Kidney (tissue), 13 donors: ENCODE measurements at regions not wholly inside any gene's neighbourhood (a gene's known extent, or its start where the extent isn't known, plus 50 kb on each side); places are given as distances from the start of the nearest gene placed in this dataset.
"Not testable (repeated sequence)": the region's sequence is repeated elsewhere in the genome, so short reads cannot be mapped to it uniquely, and the experiment has no call there.

Experiments
- DNase-seq, 5 donors: peaks; one replicate each; pipeline ENCODE4 v3.0.0-alpha.2; 2013 to 2020
- FAIRE-seq: peaks from 2 replicates; lab custom pipeline; 2012; peaks lifted over from hg19 to GRCh38; lab: Jason Lieb, UNC
- H3K27ac ChIP-seq, 2 donors: one replicate each; pipeline ENCODE4 v1.7.0; 2013; ENCODE audit warnings: low read depth in 2 of 2, low read length in 2 of 2, inconsistent platforms in 1 of 2
- H3K27me3 ChIP-seq: one replicate; pipeline ENCODE4 v1.7.1; 2013; ENCODE audit warnings: low read length, inconsistent platforms; ENCODE audit not compliant: control insufficient read depth, insufficient read depth
- H3K36me3 ChIP-seq, 3 donors: one replicate each; pipeline versions ENCODE4 v1.7.0 to v1.7.1; 2013; ENCODE audit warnings: low read length in 3 of 3, control low read depth in 1 of 3, inconsistent platforms in 1 of 3; ENCODE audit not compliant: insufficient read depth in 3 of 3, control insufficient read depth in 2 of 3
- H3K4me1 ChIP-seq, 3 donors: one replicate each; pipeline versions ENCODE4 v1.7.0 to v1.7.1; 2013; ENCODE audit warnings: low read length in 3 of 3, inconsistent platforms in 1 of 3, low read depth in 1 of 3; ENCODE audit not compliant: control insufficient read depth in 2 of 3, insufficient read depth in 2 of 3
- H3K4me3 ChIP-seq, 3 donors: one replicate each; pipeline versions ENCODE4 v1.7.0 to v1.8.1; 2013; ENCODE audit warnings: low read length in 3 of 3, control low read depth in 1 of 3, inconsistent platforms in 1 of 3
- H3K9ac ChIP-seq, 3 donors: one replicate each; pipeline versions ENCODE4 v1.7.0 to v1.7.1; 2013; ENCODE audit warnings: low read length in 3 of 3, control low read depth in 1 of 3, inconsistent platforms in 1 of 3
- H3K9me3 ChIP-seq, 3 donors: one replicate each; pipeline versions ENCODE4 v1.7.0 to v1.7.1; 2013; ENCODE audit warnings: low read length in 3 of 3, control low read depth in 1 of 3, inconsistent platforms in 1 of 3; ENCODE audit not compliant: control insufficient read depth in 2 of 3, insufficient read depth in 1 of 3
- CTCF ChIP-seq: IDR thresholded peaks from 3 replicates; pipeline ENCODE4 v1.5.1; 2012; ENCODE audit warnings: mild to moderate bottlenecking, moderate library complexity, borderline replicate concordance; ENCODE audit not compliant: insufficient read depth; ENCODE audit errors: extremely low read depth
- intact Hi-C: fragments of 100-400 bp; cut with DNase I; formaldehyde crosslinking; loops from one replicate; pipeline ENCODE4 v1.11.1; 2022
- donor health status: control.
- donor health status: control.
- donor health status: control.
- donor health status: control.
- donor health status: control.
- donor health status: DM: yes; HTN: yes; CAD: no.
- donor health status: Normal renal cell carcinoma (clear cell type).

- H3K9ac ChIP-seq: no peak overlapping the region
- H3K4me1 ChIP-seq: no peaks in the 10 kb centered on the region
- H3K36me3 ChIP-seq: no peaks in the 10 kb centered on the region
- no peaks in the 10 kb centered on the region for H3K9me3 ChIP-seq
- H3K27me3 ChIP-seq: no peaks in the 10 kb centered on the region
- intact Hi-C loops: no loop called here
- no peak overlapping the region for H3K4me3 ChIP-seq
- FAIRE-seq (no peak), DNase-seq (no peak)
- H3K27ac ChIP-seq: no peak overlapping the region
- TF ChIP-seq CTCF: no peak
These were observed 172.8 kb upstream of the APOOL start for GRCh38 chrX:84830836-84831235.

- H3K9me3 ChIP-seq, H3K4me1 ChIP-seq, DNase-seq, intact Hi-C loops, H3K36me3 ChIP-seq, FAIRE-seq, H3K27me3 ChIP-seq, H3K4me3 ChIP-seq, H3K9ac ChIP-seq, H3K27ac ChIP-seq: not testable (repeated sequence)
These were observed 157.1 kb upstream of the APOOL start for GRCh38 chrX:84846541-84846940.

GRCh38 chrX:84851183-84851582, 152.5 kb upstream of the APOOL start:
- H3K9me3 ChIP-seq, H3K4me3 ChIP-seq, H3K4me1 ChIP-seq, FAIRE-seq, DNase-seq, H3K36me3 ChIP-seq, intact Hi-C loops, H3K27ac ChIP-seq, H3K27me3 ChIP-seq, H3K9ac ChIP-seq: not testable (repeated sequence)

GRCh38 chrX:84856791-84857190, 146.9 kb upstream of the APOOL start:
- intact Hi-C loops: not testable (repeated sequence)

GRCh38 chrX:84858771-84859170, 144.9 kb upstream of the APOOL start:
- H3K4me1 ChIP-seq, intact Hi-C loops, H3K4me3 ChIP-seq, FAIRE-seq, H3K27me3 ChIP-seq, H3K9me3 ChIP-seq, H3K27ac ChIP-seq, H3K9ac ChIP-seq, DNase-seq, H3K36me3 ChIP-seq: not testable (repeated sequence)

More at GRCh38 chrX:84856791-84857190, 146.9 kb upstream of the APOOL start:
- H3K27me3 ChIP-seq, H3K9me3 ChIP-seq, H3K9ac ChIP-seq, H3K36me3 ChIP-seq, FAIRE-seq, H3K4me3 ChIP-seq, H3K27ac ChIP-seq, H3K4me1 ChIP-seq: not testable (repeated sequence)
- DNase-seq: peak in 1 of 5 donors; percentile 77
